GM21737 (cell line): ENCODE measurements at regions not wholly inside any gene's neighbourhood (a gene's known extent, or its start where the extent isn't known, plus 50 kb on each side); places are given as distances from the start of the nearest gene placed in this dataset.
"Not testable (repeated sequence)": the region's sequence is repeated elsewhere in the genome, so short reads cannot be mapped to it uniquely, and the experiment has no call there.

Experiments used
- ATAC-seq: cut with Tn5 transposase; IDR thresholded peaks from one replicate; pipeline ENCODE4 v1.9.1; 2021; ENCODE audit warnings: mild to moderate bottlenecking, moderate library complexity; ENCODE audit not compliant: unreplicated experiment

- ATAC-seq: not testable (repeated sequence)
Observed at GRCh38 chr14:105620865-105621471, 94.6 kb downstream of the TMEM121 start.

- not testable (repeated sequence) for ATAC-seq
Observed at GRCh38 chr14:105621479-105622328, 95.3 kb downstream of the TMEM121 start.

- ATAC-seq: no peak
Observed at GRCh38 chr14:105622329-105622955, 96.1 kb downstream of the TMEM121 start.

GRCh38 chr14:105623178-105623577 is 96.8 kb downstream of the TMEM121 start:
- not testable (repeated sequence) for ATAC-seq

- ATAC-seq: not testable (repeated sequence)
Observed at GRCh38 chr14:105624346-105624745, 98.0 kb downstream of the TMEM121 start.

GRCh38 chr14:105624749-105625434 is 98.5 kb downstream of the TMEM121 start:
- not testable (repeated sequence) for ATAC-seq

GRCh38 chr14:105625448-105625847 is 99.1 kb downstream of the TMEM121 start:
- ATAC-seq: not testable (repeated sequence)

GRCh38 chr14:105626111-105626510 is 99.7 kb downstream of the TMEM121 start:
- ATAC-seq: not testable (repeated sequence)

GRCh38 chr14:105626651-105627050 is 100.3 kb downstream of the TMEM121 start:
- not testable (repeated sequence) for ATAC-seq

- ATAC-seq: not testable (repeated sequence)
Observed at GRCh38 chr14:105627287-105627686, 100.9 kb downstream of the TMEM121 start.

- ATAC-seq: no peak
Observed at GRCh38 chr14:105627701-105628100, 101.3 kb downstream of the TMEM121 start.

GRCh38 chr14:105628126-105628525 is 101.7 kb downstream of the TMEM121 start:
- ATAC-seq: not testable (repeated sequence)

GRCh38 chr14:105628531-105629067 is 102.2 kb downstream of the TMEM121 start:
- not testable (repeated sequence) for ATAC-seq

- not testable (repeated sequence) for ATAC-seq
Observed at GRCh38 chr14:105629091-105629885, 102.9 kb downstream of the TMEM121 start.

GRCh38 chr14:105629886-105630215 is 103.5 kb downstream of the TMEM121 start:
- ATAC-seq: no peak

GRCh38 chr14:105630293-105630934 is 104.0 kb downstream of the TMEM121 start:
- ATAC-seq: not testable (repeated sequence)

- not testable (repeated sequence) for ATAC-seq
Observed at GRCh38 chr14:105630935-105631779, 104.8 kb downstream of the TMEM121 start.

- no peak for ATAC-seq
Observed at GRCh38 chr14:105632010-105632409, 105.6 kb downstream of the TMEM121 start.

GRCh38 chr14:105633596-105633995 is 107.2 kb downstream of the TMEM121 start:
- not testable (repeated sequence) for ATAC-seq
